ENCODE measurements at regions not wholly inside any gene's neighbourhood (a gene's known extent, or its start where the extent isn't known, plus 50 kb on each side); places are given as distances from the start of the nearest gene placed in this dataset.

- TF ChIP-seq CTCF (conservative IDR thresholded peaks at IDR 0.05; ENCODE audit: low read depth, low read length) = no peak
- TF ChIP-seq EZH2 (IDR thresholded peaks at IDR 0.05; ENCODE audit: borderline replicate concordance, low read depth, low read length, poor library complexity, severe bottlenecking) = no peak
These were observed 52.9 kb upstream of the PROKR2 start for GRCh38 chr20:5369629-5370028.

All from A673 (cell line).